ENCODE measurements at regions not wholly inside any gene's neighbourhood (a gene's known extent, or its start where the extent isn't known, plus 50 kb on each side); places are given as distances from the start of the nearest gene placed in this dataset.

DNA sequence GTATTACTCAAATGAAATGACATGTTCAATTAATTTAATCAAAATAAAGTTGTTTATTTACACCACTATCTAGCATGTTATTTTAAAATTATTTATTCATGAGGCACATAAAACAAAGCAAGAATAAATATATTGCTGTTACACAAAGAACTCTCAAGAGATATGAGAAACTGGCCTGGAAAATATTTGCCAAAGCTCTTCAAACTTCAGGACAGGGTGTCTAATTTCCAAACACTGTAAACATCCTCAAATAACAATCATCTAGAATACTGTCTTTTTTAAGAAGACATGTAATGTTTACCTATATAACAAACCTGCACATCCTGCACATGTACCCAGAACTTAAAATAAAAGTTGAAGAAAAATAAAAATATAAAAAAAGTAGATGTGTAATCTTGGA lies 876.6 kb downstream of the TUSC7 start:
- TF ChIP-seq CTCF (IDR thresholded peaks at IDR 0.05) (no peak), POLR2A (IDR thresholded peaks at IDR 0.05) (no peak)

All from thyroid gland (tissue), 4 donors.